Dendritic cell treated with granulocyte-macrophage colony-stimulating factor and Interleukin-4, amounts not matched to agents 40 ng/mL and 50 ng/mL, for 4 days (primary cell): ENCODE measurements at regions not wholly inside any gene's neighbourhood (a gene's known extent, or its start where the extent isn't known, plus 50 kb on each side); places are given as distances from the start of the nearest gene placed in this dataset.
A peak's percentile ranks its signal among the peaks of the same experiment; 100 is the strongest.

Experiments
- H3K27ac Mint-ChIP-seq: one replicate; pipeline ENCODE4 v1.8.0; 2022; ENCODE audit warnings: mild to moderate bottlenecking, mixed read lengths
- H3K27me3 Mint-ChIP-seq: one replicate; pipeline ENCODE4 v1.8.0; 2022; ENCODE audit warnings: mild to moderate bottlenecking, mixed read lengths
- H3K36me3 Mint-ChIP-seq: one replicate; pipeline ENCODE4 v1.8.0; 2022; ENCODE audit warnings: low read depth, mixed read lengths
- H3K4me1 Mint-ChIP-seq: one replicate; pipeline ENCODE4 v1.8.0; 2022; ENCODE audit warnings: low read depth, mixed read lengths
- H3K4me3 Mint-ChIP-seq: one replicate; pipeline ENCODE4 v1.8.0; 2022; ENCODE audit warnings: mild to moderate bottlenecking, moderate library complexity, mixed read lengths
- H3K9me3 Mint-ChIP-seq: one replicate; pipeline ENCODE4 v1.8.0; 2022; ENCODE audit warnings: mixed read lengths
- intact Hi-C: fragments of 100-400 bp; cut with micrococcal nuclease; formaldehyde crosslinking; loops from one replicate; pipeline ENCODE4 v1.15.0; 2022

DNA sequence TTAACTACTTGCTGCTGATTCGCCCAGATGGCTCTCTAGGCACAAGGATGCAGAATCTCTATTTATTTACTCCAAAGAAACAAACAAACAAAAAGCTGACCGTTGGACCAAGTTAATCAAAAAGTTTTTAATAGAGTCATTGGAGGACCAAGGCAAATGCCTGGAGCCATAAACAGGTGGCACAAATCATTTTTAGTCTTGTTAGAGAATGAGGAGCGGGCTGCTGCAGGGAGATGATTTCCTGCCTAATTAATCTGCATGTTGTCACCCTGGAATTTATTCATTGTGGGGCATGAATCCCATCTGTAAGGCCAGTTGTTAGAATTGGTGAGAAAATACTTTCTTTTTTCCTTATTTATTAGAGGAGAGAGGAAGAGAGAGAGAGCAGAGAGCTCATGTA, 147.4 kb upstream of the GATB start:
- no peak overlapping the region for H3K27ac Mint-ChIP-seq
- intact Hi-C loops: no loop called here
- peaks cover 21% of the 10 kb centered on the region for H3K4me1 Mint-ChIP-seq
- H3K27me3 Mint-ChIP-seq: no peaks in the 10 kb centered on the region
- H3K9me3 Mint-ChIP-seq: peaks cover 15% of the 10 kb centered on the region
- H3K36me3 Mint-ChIP-seq: no peaks in the 10 kb centered on the region
- no peak overlapping the region for H3K4me3 Mint-ChIP-seq

- H3K36me3 Mint-ChIP-seq: no peaks in the 10 kb centered on the region
- H3K27ac Mint-ChIP-seq: no peak overlapping the region
- peaks cover 32% of the 10 kb centered on the region for H3K9me3 Mint-ChIP-seq
- H3K4me3 Mint-ChIP-seq: no peak overlapping the region
- H3K4me1 Mint-ChIP-seq: peaks cover 21% of the 10 kb centered on the region
- H3K27me3 Mint-ChIP-seq: no peaks in the 10 kb centered on the region
- intact Hi-C loops: no loop called here
Measured at GRCh38 chr4:151906438-151906837, 145.6 kb upstream of the GATB start.

GRCh38 chr4:151905197-151905596, 144.4 kb upstream of the GATB start:
- no peak overlapping the region for H3K27ac Mint-ChIP-seq

GRCh38 chr4:151901631-151902030, 140.8 kb upstream of the GATB start:
- no peak overlapping the region for H3K27ac Mint-ChIP-seq
- H3K4me1 Mint-ChIP-seq: peaks cover 21% of the 10 kb centered on the region
- no peaks in the 10 kb centered on the region for H3K36me3 Mint-ChIP-seq
- H3K4me3 Mint-ChIP-seq: no peak overlapping the region
- H3K27me3 Mint-ChIP-seq: no peaks in the 10 kb centered on the region
- intact Hi-C loops: no loop called here
- peaks cover 36% of the 10 kb centered on the region for H3K9me3 Mint-ChIP-seq

More at GRCh38 chr4:151905197-151905596, 144.4 kb upstream of the GATB start:
- Mint-ChIP-seq H3K9me3 (peaks cover 36% of the 10 kb centered on the region), H3K36me3 (no peaks in the 10 kb centered on the region), H3K4me1 (peaks cover 21% of the 10 kb centered on the region), H3K4me3 (no peak overlapping the region), H3K27me3 (no peaks in the 10 kb centered on the region)
- intact Hi-C loops: no loop called here

- Mint-ChIP-seq H3K27ac (no peak overlapping the region), H3K4me3 (no peak overlapping the region), H3K27me3 (peaks cover 7% of the 10 kb centered on the region), H3K4me1 (no peaks in the 10 kb centered on the region), H3K36me3 (no peaks in the 10 kb centered on the region), H3K9me3 (peaks cover 8% of the 10 kb centered on the region)
- intact Hi-C loops: no loop called here
Measured at GRCh38 chr4:151896880-151897279, 136.1 kb upstream of the GATB start.

- Mint-ChIP-seq H3K4me3 (no peak overlapping the region), H3K36me3 (no peaks in the 10 kb centered on the region), H3K27ac (no peak overlapping the region), H3K4me1 (no peaks in the 10 kb centered on the region), H3K9me3 (no peaks in the 10 kb centered on the region), H3K27me3 (peaks cover 11% of the 10 kb centered on the region)
- intact Hi-C loops: no loop called here
Measured at GRCh38 chr4:151895671-151896070, 134.9 kb upstream of the GATB start.

GRCh38 chr4:151894246-151894645, 133.4 kb upstream of the GATB start:
- Mint-ChIP-seq H3K4me1 (no peaks in the 10 kb centered on the region), H3K4me3 (no peak overlapping the region), H3K36me3 (no peaks in the 10 kb centered on the region), H3K9me3 (no peaks in the 10 kb centered on the region), H3K27ac (no peak overlapping the region), H3K27me3 (peaks cover 11% of the 10 kb centered on the region)
- intact Hi-C loops: no loop called here

DNA sequence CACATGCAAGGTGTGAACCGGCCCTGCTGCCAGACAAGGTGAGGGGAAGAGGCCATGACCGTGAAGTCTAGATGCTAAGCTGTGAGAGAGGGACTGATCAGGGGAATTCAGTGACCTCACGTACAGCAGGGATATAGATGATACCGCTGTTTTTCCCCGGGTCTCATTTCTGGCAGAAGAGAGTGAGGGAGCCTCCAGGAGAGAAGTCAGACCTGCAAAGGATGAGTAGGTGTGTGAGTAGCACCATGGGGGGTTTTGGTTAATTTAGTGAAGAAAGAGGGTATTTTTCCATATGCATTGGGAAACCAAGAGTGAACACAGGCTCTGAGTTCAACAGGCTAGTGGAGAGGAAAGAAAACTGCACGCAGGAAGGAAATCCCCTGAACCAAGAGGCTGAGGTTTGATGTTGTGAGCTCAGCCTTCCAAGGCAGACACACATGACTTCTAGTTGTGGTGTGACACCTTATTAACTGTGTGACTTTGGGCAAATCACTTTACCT, 127.6 kb upstream of the GATB start:
- Mint-ChIP-seq H3K4me3 (no peak overlapping the region), H3K27me3 (peaks cover 12% of the 10 kb centered on the region), H3K27ac (peak overlapping the region; percentile 77), H3K4me1 (peaks cover 28% of the 10 kb centered on the region), H3K36me3 (no peaks in the 10 kb centered on the region), H3K9me3 (no peaks in the 10 kb centered on the region)
- intact Hi-C loops: no loop called here

DNA sequence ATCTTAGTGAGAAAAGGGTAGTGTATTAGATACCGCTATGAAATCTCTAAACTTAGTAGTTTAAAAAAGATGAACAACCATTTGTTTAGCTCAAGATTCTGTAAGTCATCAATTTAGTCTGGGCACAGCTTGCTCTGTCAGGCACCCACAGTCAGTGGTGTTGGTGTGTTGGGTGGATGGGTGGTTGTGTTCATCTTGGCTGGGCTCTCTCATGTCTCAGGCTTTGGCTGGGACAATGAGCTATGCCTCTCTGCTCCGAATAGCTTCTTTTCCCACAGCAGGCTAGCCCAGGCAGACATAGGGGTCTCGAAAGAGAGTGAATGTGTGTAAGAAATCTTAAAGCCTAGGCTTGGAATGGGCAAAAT, 127.0 kb upstream of the GATB start:
- Mint-ChIP-seq H3K4me1 (peaks cover 29% of the 10 kb centered on the region), H3K4me3 (no peak overlapping the region), H3K27ac (peak overlapping the region; percentile 77), H3K27me3 (peaks cover 12% of the 10 kb centered on the region), H3K9me3 (no peaks in the 10 kb centered on the region), H3K36me3 (no peaks in the 10 kb centered on the region)
- intact Hi-C loops: no loop called here

- Mint-ChIP-seq H3K36me3 (no peaks in the 10 kb centered on the region), H3K27ac (peak overlapping the region; percentile 77), H3K4me3 (no peak overlapping the region), H3K4me1 (peaks cover 29% of the 10 kb centered on the region), H3K27me3 (peaks cover 10% of the 10 kb centered on the region), H3K9me3 (no peaks in the 10 kb centered on the region)
- intact Hi-C loops: no loop called here
Measured at GRCh38 chr4:151887031-151887815, 126.4 kb upstream of the GATB start.

GRCh38 chr4:151885123-151885522, 124.3 kb upstream of the GATB start:
- peaks cover 29% of the 10 kb centered on the region for H3K4me1 Mint-ChIP-seq

GRCh38 chr4:151883747-151884146, 122.9 kb upstream of the GATB start:
- H3K36me3 Mint-ChIP-seq: no peaks in the 10 kb centered on the region
- intact Hi-C loops: no loop called here
- no peak overlapping the region for H3K27ac Mint-ChIP-seq
- no peak overlapping the region for H3K4me3 Mint-ChIP-seq
- H3K4me1 Mint-ChIP-seq: peaks cover 29% of the 10 kb centered on the region
- peaks cover 7% of the 10 kb centered on the region for H3K27me3 Mint-ChIP-seq
- H3K9me3 Mint-ChIP-seq: no peaks in the 10 kb centered on the region

More at GRCh38 chr4:151885123-151885522, 124.3 kb upstream of the GATB start:
- peaks cover 5% of the 10 kb centered on the region for H3K27me3 Mint-ChIP-seq
- intact Hi-C loops: no loop called here
- no peaks in the 10 kb centered on the region for H3K9me3 Mint-ChIP-seq
- H3K27ac Mint-ChIP-seq: no peak overlapping the region
- no peak overlapping the region for H3K4me3 Mint-ChIP-seq
- H3K36me3 Mint-ChIP-seq: no peaks in the 10 kb centered on the region

DNA sequence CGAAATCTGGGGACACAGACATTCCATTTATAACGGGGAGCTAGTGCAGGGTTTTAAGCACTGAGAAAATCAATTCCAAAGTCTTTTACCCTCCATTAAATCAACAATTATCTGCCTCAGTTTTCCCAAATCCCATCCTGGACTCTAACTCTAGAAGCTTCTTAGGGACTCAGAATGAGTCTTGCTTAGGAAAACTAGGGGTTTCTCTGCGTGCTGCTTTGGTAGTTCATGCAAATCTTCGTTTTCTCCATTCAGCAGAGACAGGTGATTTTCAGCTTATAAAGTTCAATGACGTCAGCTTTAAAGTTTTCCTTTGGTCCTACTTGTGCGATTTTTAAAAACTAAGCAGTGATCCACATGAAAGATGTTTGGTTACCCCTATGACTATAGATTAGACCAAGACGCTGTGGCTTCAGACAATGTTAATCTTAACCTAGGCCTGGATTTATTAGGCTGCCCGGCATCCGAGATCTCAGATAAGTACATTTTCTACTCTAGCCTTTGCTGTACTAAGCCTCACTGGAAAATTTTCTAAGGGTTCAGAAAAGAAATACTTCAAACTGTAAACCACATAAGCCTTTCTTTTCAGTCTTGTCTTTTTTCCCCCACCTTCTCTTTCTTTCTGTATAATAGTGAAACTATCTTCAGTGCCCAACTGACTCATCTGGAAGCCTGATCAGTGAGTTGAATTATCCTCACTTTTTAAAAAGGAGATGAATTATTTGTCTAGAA, 121.4 kb upstream of the GATB start:
- peaks cover 15% of the 10 kb centered on the region for H3K4me1 Mint-ChIP-seq
- H3K27me3 Mint-ChIP-seq: peaks cover 7% of the 10 kb centered on the region
- H3K4me3 Mint-ChIP-seq: no peak overlapping the region
- no peaks in the 10 kb centered on the region for H3K36me3 Mint-ChIP-seq
- H3K27ac Mint-ChIP-seq: no peak overlapping the region
- intact Hi-C loops: no loop called here
- H3K9me3 Mint-ChIP-seq: no peaks in the 10 kb centered on the region

- Mint-ChIP-seq H3K27me3 (peaks cover 7% of the 10 kb centered on the region), H3K9me3 (no peaks in the 10 kb centered on the region), H3K4me1 (peaks cover 16% of the 10 kb centered on the region), H3K27ac (no peak overlapping the region), H3K4me3 (no peak overlapping the region), H3K36me3 (no peaks in the 10 kb centered on the region)
- intact Hi-C loops: no loop called here
Measured at GRCh38 chr4:151879705-151880445, 119.1 kb upstream of the GATB start.
